Peyer's patch (tissue), 4 donors: ENCODE measurements at regions not wholly inside any gene's neighbourhood (a gene's known extent, or its start where the extent isn't known, plus 50 kb on each side); places are given as distances from the start of the nearest gene placed in this dataset.

Experiments
- CTCF ChIP-seq, 6 experiments: fragments of 450-650 bp in 4 of 6; fragments of 200-600 bp in 2 of 6; sonication (generic) in 1 of 6; IDR thresholded peaks; one replicate each; pipeline ENCODE4 v1.5.1; 2017 to 2019; ENCODE audit warnings: antibody characterized with exemption in 6 of 6, mild to moderate bottlenecking in 3 of 6, moderate library complexity in 1 of 6
- POLR2A ChIP-seq, 2 donors: fragments of 450-650 bp; IDR thresholded peaks; one replicate each; pipeline ENCODE4 v1.5.1; 2017; ENCODE audit warnings: antibody characterized with exemption in 2 of 2, mild to moderate bottlenecking in 2 of 2, moderate library complexity in 2 of 2

GRCh38 chr16:52851211-52851740 lies 201.4 kb downstream of the CHD9NB start:
- no peak for TF ChIP-seq CTCF (IDR thresholded peaks at IDR 0.05)
- no peak for TF ChIP-seq POLR2A (IDR thresholded peaks at IDR 0.05)
